ENCODE measurements at regions not wholly inside any gene's neighbourhood (a gene's known extent, or its start where the extent isn't known, plus 50 kb on each side); places are given as distances from the start of the nearest gene placed in this dataset.

DNA sequence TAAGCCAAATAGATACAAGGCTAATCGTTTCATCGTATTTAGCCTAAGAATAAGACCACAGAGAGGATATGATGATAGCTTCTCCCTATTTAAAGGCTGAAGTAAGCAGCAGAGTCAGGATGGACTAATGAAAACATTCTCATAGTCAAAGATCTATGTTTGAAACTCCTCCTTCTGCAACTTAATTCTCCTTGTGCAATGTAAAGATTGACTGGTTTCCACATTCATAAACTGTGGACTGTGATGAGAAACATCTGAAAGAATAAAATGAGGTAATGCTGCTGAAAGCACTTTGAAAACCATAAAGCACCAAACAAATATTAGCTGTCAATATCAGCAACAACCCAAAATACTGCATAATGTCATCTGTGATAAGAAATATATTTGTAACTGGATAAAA, 361.9 kb downstream of the CSNK1G3 start:
- TF ChIP-seq, protein P1, sequence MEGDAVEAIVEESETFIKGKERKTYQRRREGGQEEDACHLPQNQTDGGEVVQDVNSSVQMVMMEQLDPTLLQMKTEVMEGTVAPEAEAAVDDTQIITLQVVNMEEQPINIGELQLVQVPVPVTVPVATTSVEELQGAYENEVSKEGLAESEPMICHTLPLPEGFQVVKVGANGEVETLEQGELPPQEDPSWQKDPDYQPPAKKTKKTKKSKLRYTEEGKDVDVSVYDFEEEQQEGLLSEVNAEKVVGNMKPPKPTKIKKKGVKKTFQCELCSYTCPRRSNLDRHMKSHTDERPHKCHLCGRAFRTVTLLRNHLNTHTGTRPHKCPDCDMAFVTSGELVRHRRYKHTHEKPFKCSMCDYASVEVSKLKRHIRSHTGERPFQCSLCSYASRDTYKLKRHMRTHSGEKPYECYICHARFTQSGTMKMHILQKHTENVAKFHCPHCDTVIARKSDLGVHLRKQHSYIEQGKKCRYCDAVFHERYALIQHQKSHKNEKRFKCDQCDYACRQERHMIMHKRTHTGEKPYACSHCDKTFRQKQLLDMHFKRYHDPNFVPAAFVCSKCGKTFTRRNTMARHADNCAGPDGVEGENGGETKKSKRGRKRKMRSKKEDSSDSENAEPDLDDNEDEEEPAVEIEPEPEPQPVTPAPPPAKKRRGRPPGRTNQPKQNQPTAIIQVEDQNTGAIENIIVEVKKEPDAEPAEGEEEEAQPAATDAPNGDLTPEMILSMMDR (tag by site-specific recombination; IDR thresholded peaks at IDR 0.05), result no peak
- TF ChIP-seq KLF1 (tag by site-specific recombination; IDR thresholded peaks at IDR 0.05) (no peak), ZNF777 (tag by site-specific recombination; IDR thresholded peaks at IDR 0.05; ENCODE audit: borderline replicate concordance) (no peak), ZNF670 (tag by site-specific recombination; IDR thresholded peaks at IDR 0.05; ENCODE audit: low read depth) (no peak), MEIS1 (CRISPR knock-in tag; IDR thresholded peaks at IDR 0.05; ENCODE audit: borderline replicate concordance) (no peak), ZNF785 (tag by site-specific recombination; IDR thresholded peaks at IDR 0.05) (no peak)

Data from HEK293 (cell line).